ENCODE measurements at regions not wholly inside any gene's neighbourhood (a gene's known extent, or its start where the extent isn't known, plus 50 kb on each side); places are given as distances from the start of the nearest gene placed in this dataset.

DNA sequence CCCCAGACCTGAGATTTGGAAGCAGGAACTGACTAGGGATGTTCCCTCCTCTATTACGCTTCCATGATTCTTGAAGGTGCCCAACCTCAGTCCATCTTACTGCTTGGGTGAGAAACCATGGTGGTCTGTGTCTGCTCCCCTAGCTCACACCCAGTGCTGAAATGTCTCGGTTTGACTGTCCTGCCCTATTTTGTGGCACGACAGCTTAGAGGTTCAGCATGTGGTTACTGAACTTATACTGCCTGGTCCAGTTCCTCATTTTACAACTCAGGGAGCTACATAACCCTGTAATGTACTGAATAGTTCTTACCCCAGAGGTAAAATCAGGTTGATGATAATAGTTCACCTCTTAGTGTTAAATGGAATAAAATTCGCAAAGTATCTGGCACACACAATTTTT is 203.1 kb downstream of the RBM46 start (continued):
- TF ChIP-seq ZNF3 (CRISPR knock-in tag; IDR thresholded peaks at IDR 0.05) (no peak), ERF (CRISPR knock-in tag; IDR thresholded peaks at IDR 0.05) (no peak), KDM1A (IDR thresholded peaks at IDR 0.05) (no peak), ZNF445 (CRISPR knock-in tag; IDR thresholded peaks at IDR 0.05; ENCODE audit: low read depth) (no peak), ZBED1 (IDR thresholded peaks at IDR 0.05) (no peak), MEF2A (IDR thresholded peaks at IDR 0.05; ENCODE audit: control insufficient read depth, low read depth, low read length) (no peak), PREB (CRISPR knock-in tag; IDR thresholded peaks at IDR 0.05) (no peak), KAT7 (CRISPR knock-in tag; IDR thresholded peaks at IDR 0.05; ENCODE audit: borderline replicate concordance) (no peak)
- TF ChIP-seq, protein P1, sequence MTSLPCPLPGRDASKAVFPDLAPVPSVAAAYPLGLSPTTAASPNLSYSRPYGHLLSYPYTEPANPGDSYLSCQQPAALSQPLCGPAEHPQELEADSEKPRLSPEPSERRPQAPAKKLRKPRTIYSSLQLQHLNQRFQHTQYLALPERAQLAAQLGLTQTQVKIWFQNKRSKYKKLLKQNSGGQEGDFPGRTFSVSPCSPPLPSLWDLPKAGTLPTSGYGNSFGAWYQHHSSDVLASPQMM (CRISPR knock-in tag; IDR thresholded peaks at IDR 0.05) = no peak

GRCh38 chr4:154984616-154985015 is 203.5 kb downstream of the RBM46 start:
- Histone ChIP-seq H3K36me3 (ENCODE audit: control insufficient read depth, insufficient read depth, low read length) (no peaks in the 10 kb centered on the region), H3K79me2 (ENCODE audit: control insufficient read depth, insufficient read depth, low read length) (no peaks in the 10 kb centered on the region), H3K4me1 (replicated peaks in 1 of 2; ENCODE audit: control insufficient read depth in 2 of 2, insufficient read depth in 2 of 2, low read length in 2 of 2) (no peaks in the 10 kb centered on the region), H3K27ac (ENCODE audit: extremely low read depth, low read depth, low read length) (no peak overlapping the region), H4K20me1 (replicated peaks; ENCODE audit: control insufficient read depth, insufficient read depth, low read length) (no peaks in the 10 kb centered on the region), H3K9me1 (ENCODE audit: control insufficient read depth, insufficient read depth, low read length) (no peaks in the 10 kb centered on the region), H3K9me3 (replicated peaks; ENCODE audit: control insufficient read depth, insufficient read depth, low read depth, low read length) (no peaks in the 10 kb centered on the region), H2AFZ (ENCODE audit: low read depth, low read length) (no peak overlapping the region), H3K4me2 (ENCODE audit: insufficient read depth, low read length) (no peak overlapping the region), H3K9ac (ENCODE audit: insufficient read depth in 1 of 2, low read depth in 2 of 2, low read length in 2 of 2) (no peak overlapping the region), H3K4me3 (no peak overlapping the region), H3K27me3 (ENCODE audit: control insufficient read depth in 2 of 2, insufficient read depth in 2 of 2, low read length in 2 of 2) (no peaks in the 10 kb centered on the region)
- BruUV-seq (replicated peaks) = no TSS peak
- ATAC-seq (no peak), FAIRE-seq (no peak), DNase-seq (ENCODE audit: extremely low read depth in 1 of 4, low spot score in 3 of 4) (no peak)
- in situ Hi-C loops (cut with MboI) = no loop called here
- ChIA-PET CTCF (ENCODE audit: low intra/inter-chr PET ratio) (no interaction called here), POLR2A (no interaction called here)
- intact Hi-C loops (cut with micrococcal nuclease) = no loop called here
- WGBS (ENCODE audit: insufficient coverage, low coverage, missing lambda C conversion rate) = 0% methylated on average over 1 of the region's 1 CpG
- TF ChIP-seq USF1 (CRISPR knock-in tag; IDR thresholded peaks at IDR 0.05) (no peak), PHB2 (IDR thresholded peaks at IDR 0.05; ENCODE audit: low read depth) (no peak), NFE2L1 (tag; IDR thresholded peaks at IDR 0.05; ENCODE audit: borderline replicate concordance, low read depth) (no peak), SMARCB1 (IDR thresholded peaks at IDR 0.05; ENCODE audit: insufficient read length, low read depth) (no peak), SLC30A9 (CRISPR knock-in tag; IDR thresholded peaks at IDR 0.05) (no peak), ZNF253 (CRISPR knock-in tag; conservative IDR thresholded peaks at IDR 0.05) (no peak), TSC22D4 (tag; IDR thresholded peaks at IDR 0.05) (no peak), STAT5B (CRISPR knock-in tag; IDR thresholded peaks at IDR 0.05) (no peak), MAFF (IDR thresholded peaks at IDR 0.05; ENCODE audit: low read length) (no peak), TBP (optimal IDR thresholded peaks at IDR 0.05; ENCODE audit: low read depth, low read length) (no peak), ZNF76 (CRISPR knock-in tag; IDR thresholded peaks at IDR 0.05; ENCODE audit: borderline replicate concordance) (no peak), FOXJ2 (tag; IDR thresholded peaks at IDR 0.05) (no peak), ZBTB8A (IDR thresholded peaks at IDR 0.05; ENCODE audit: partially characterized antibody) (no peak), CBX5 (IDR thresholded peaks at IDR 0.05; ENCODE audit: borderline replicate concordance, low read depth) (no peak), KHSRP (IDR thresholded peaks at IDR 0.05) (no peak), SNAPC5 (CRISPR knock-in tag; IDR thresholded peaks at IDR 0.05) (no peak)

Data from K562 (cell line).